Neural crest cell (in vitro differentiated cells): ENCODE measurements at regions not wholly inside any gene's neighbourhood (a gene's known extent, or its start where the extent isn't known, plus 50 kb on each side); places are given as distances from the start of the nearest gene placed in this dataset.

ENCODE experiments used
- DNase-seq: peaks from one replicate; pipeline ENCODE4 v3.0.0; 2021; ENCODE audit warnings: low read depth, mixed read lengths, low spot score
- H3K27ac Mint-ChIP-seq: one replicate; pipeline ENCODE4 v1.8.0; 2021; ENCODE audit warnings: mild to moderate bottlenecking, mixed read lengths; ENCODE audit not compliant: unreplicated experiment
- H3K27me3 Mint-ChIP-seq: 2 replicates; pipeline ENCODE4 v1.8.0; 2021; ENCODE audit warnings: low read depth, mild to moderate bottlenecking, mixed read lengths
- H3K36me3 Mint-ChIP-seq: 2 replicates; pipeline ENCODE4 v1.8.0; 2021; ENCODE audit warnings: low read depth, mild to moderate bottlenecking, mixed read lengths
- H3K4me1 Mint-ChIP-seq: 2 replicates; pipeline ENCODE4 v1.8.0; 2021; ENCODE audit warnings: mixed read lengths
- H3K4me3 Mint-ChIP-seq: one replicate; pipeline ENCODE4 v1.8.0; 2021; ENCODE audit warnings: mild to moderate bottlenecking, mixed read lengths
- H3K9me3 Mint-ChIP-seq: 2 replicates; pipeline ENCODE4 v1.8.0; 2021; ENCODE audit warnings: mixed read lengths
- CTCF ChIP-seq: fragments of 200-600 bp; sonication (generic); conservative IDR thresholded peaks from 2 replicates; pipeline ENCODE4 v1.5.0; 2021; ENCODE audit warnings: antibody characterized with exemption, mild to moderate bottlenecking

DNA sequence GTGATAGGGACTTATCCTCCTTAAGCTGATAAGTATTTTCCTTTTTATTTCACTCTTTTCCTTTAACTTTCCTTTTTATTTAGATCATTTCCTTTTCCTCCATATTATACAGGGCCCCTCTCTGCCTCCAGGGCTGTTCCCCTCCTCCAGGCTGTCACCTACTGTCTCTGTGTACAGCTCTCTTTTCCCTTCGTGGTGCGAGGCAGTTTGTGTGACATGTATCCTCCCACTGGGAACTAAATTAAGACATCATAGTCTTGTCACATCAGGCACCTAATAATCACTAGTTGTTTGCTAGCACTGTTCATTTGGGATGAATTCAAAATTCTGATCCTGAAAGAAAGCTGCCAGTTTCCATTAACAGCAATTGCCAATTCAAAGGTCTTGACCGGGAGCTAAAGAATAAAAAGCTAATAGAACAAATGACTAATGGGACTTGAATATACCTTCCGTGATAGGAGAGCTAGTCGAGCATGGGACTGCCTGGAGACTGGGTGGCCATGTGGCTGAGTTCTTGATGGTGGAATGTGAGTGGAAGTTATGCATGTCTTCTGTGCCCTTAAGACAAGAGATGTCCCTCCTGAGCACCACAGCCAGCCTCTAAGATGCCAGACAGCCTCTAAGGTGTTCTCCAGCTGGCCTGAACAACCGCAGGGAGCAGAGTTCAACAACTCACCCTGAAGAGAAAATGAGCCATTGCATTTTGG lies 77.7 kb upstream of the LRRC55 start:
- Mint-ChIP-seq H3K27me3 (no peaks in the 10 kb centered on the region), H3K4me1 (peaks cover 4% of the 10 kb centered on the region), H3K9me3 (peaks cover 3% of the 10 kb centered on the region), H3K4me3 (no peak overlapping the region), H3K27ac (no peak overlapping the region), H3K36me3 (no peaks in the 10 kb centered on the region)
- DNase-seq, result no peak
- no peak for TF ChIP-seq CTCF

DNA sequence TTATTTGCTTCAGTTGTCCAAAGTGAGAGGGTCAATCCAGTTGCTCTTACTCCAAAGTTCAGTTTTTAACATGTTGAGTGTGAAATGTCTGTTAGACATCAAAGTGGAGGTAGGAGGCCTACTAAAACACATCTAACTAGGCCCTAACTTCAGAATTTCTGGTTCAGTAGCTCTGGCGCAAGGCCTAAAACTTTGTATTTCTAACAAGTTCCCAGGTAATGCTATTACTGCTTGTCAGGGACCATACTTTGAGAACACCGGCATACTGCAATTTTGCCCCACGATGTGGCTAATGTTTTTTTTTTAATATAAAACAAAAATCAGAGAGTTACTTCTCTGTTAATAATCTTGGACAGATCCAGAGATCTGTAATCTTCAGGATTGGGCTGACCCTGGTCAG lies 72.4 kb upstream of the LRRC55 start:
- Mint-ChIP-seq H3K36me3 (no peaks in the 10 kb centered on the region), H3K9me3 (peaks cover 3% of the 10 kb centered on the region), H3K27me3 (no peaks in the 10 kb centered on the region), H3K4me3 (no peak overlapping the region), H3K4me1 (no peaks in the 10 kb centered on the region), H3K27ac (no peak overlapping the region)
- no peak for TF ChIP-seq CTCF
- no peak for DNase-seq

- no peak for DNase-seq
- H3K4me3 Mint-ChIP-seq, result no peak overlapping the region
- H3K27me3 Mint-ChIP-seq, result no peaks in the 10 kb centered on the region
- no peaks in the 10 kb centered on the region for H3K9me3 Mint-ChIP-seq
- no peaks in the 10 kb centered on the region for H3K36me3 Mint-ChIP-seq
- no peak for TF ChIP-seq CTCF
- no peak overlapping the region for H3K27ac Mint-ChIP-seq
- H3K4me1 Mint-ChIP-seq, result no peaks in the 10 kb centered on the region
Measured at GRCh38 chr11:57111619-57112018, 70.1 kb upstream of the LRRC55 start.

DNA sequence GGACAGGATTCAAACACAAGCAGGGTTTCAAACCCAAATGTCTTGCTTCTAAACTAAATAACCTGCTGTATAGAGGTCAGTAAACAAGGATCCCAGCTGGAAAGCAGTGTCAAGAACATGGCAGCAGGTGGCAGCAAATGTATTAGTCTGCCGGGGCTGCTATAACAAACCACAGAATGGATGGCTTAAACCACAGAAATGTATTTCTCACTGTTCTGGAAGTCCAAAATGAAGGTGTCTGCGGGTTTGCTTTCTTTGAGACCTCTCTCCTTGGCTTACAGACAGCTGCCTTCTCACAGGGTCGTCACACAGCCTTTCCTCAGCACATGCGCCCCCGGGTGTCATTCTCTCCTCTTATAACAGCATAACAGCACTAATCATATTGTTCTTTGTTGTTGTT lies 65.1 kb upstream of the LRRC55 start:
- Mint-ChIP-seq H3K4me3 (no peak overlapping the region), H3K27me3 (no peaks in the 10 kb centered on the region), H3K9me3 (no peaks in the 10 kb centered on the region), H3K36me3 (no peaks in the 10 kb centered on the region), H3K4me1 (peaks cover under 1% of the 10 kb centered on the region), H3K27ac (no peak overlapping the region)
- peak; percentile 40 for DNase-seq
- peak; percentile 74 for TF ChIP-seq CTCF

DNA sequence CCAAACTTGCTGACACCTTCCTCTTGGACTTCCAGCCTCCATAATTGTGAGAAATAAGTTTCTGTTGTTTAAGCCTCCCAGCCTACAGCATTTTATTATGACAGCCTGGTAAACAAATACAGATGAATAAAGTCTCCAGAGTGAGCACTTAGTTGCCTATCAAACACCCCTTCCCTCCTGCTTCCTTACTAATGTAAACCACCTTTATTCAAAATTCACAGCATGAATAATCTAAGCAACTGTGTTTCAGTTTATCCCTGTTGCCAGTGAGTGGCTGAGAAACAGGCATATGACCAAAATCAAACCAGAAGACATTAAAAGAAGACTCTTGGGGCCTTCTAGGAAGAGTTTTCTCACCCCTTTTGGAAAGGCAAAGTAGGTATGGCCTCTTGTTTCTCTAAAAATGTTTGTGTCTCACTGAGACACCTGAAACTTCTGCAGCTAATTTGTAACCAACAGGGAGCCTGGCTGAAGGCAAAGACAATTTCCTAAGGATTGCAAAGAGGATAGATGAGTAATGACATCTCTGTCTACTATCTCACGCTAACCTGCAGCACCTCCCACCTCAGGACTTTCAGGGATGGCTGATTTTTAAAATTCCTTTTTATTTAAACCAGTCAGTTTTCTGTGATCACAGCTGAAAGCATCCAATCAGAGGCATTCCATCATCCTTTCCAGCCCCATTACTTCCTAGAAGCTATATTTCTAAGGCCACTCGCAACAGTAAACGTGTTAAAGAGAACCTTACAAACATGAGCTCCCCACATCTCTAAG lies 61.4 kb upstream of the LRRC55 start:
- TF ChIP-seq CTCF, result no peak
- no peaks in the 10 kb centered on the region for H3K36me3 Mint-ChIP-seq
- H3K9me3 Mint-ChIP-seq, result no peaks in the 10 kb centered on the region
- peaks cover 31% of the 10 kb centered on the region for H3K4me1 Mint-ChIP-seq
- H3K4me3 Mint-ChIP-seq, result no peak overlapping the region
- H3K27ac Mint-ChIP-seq, result no peak overlapping the region
- no peak for DNase-seq
- H3K27me3 Mint-ChIP-seq, result no peaks in the 10 kb centered on the region
